Panc1 (cell line): ENCODE measurements at regions not wholly inside any gene's neighbourhood (a gene's known extent, or its start where the extent isn't known, plus 50 kb on each side); places are given as distances from the start of the nearest gene placed in this dataset.

Experiments used
- ATAC-seq: fragments of 200-7000 bp; cut with Tn5 transposase; 2 replicates; pipeline ENCODE4 v1.9.1; 2020; ENCODE audit warnings: mild to moderate bottlenecking, moderate library complexity
- BruUV-seq: library from RNA; stranded (reverse); fragments of 400-500 nt; replicated peaks from 2 replicates; lab custom pipeline; 2021; lab: Mats Ljungman, UMichigan
- CTCF ChIA-PET: fragments of 300-600 bp; sonication (Branson Sonifier 250); formaldehyde crosslinking; loops from one replicate; lab custom pipeline; 2022; ENCODE audit warnings: antibody characterized with exemption; lab: Charles Lee
- POLR2A ChIA-PET: fragments of 300-600 bp; sonication (Branson Sonifier 250); formaldehyde crosslinking; loops from one replicate; lab custom pipeline; 2022; ENCODE audit warnings: antibody characterized with exemption; lab: Charles Lee
- DNase-seq: peaks from one replicate; pipeline ENCODE4 v3.0.0-alpha.2; 2010; ENCODE audit warnings: low read depth, low spot score
- H3K27ac ChIP-seq: 2 replicates; pipeline ENCODE4 v1.5.1; 2011; ENCODE audit warnings: mild to moderate bottlenecking, low read length, inconsistent platforms
- H3K27me3 ChIP-seq: fragments of 200-500 bp; sonication (Bioruptor generic); 2 replicates; pipeline ENCODE4 v1.6.0; 2014; ENCODE audit warnings: low read length, inconsistent platforms; ENCODE audit not compliant: control insufficient read depth, insufficient read depth
- H3K36me3 ChIP-seq: fragments of 200-500 bp; sonication (Bioruptor generic); 2 replicates; pipeline ENCODE4 v1.5.1; 2014; ENCODE audit warnings: inconsistent platforms, mild to moderate bottlenecking, low read length, moderate library complexity; ENCODE audit not compliant: control insufficient read depth, insufficient read depth
- H3K4me1 ChIP-seq: 2 replicates; pipeline ENCODE4 v1.5.1; 2011; ENCODE audit warnings: inconsistent platforms, mild to moderate bottlenecking, low read length, moderate library complexity; ENCODE audit not compliant: control insufficient read depth, insufficient read depth
- H3K4me3 ChIP-seq, 2 experiments: 2 replicates each; pipeline ENCODE4 v1.5.1; 2011 to 2012; ENCODE audit warnings: low read depth in 2 of 2, low read length in 2 of 2, mild to moderate bottlenecking in 2 of 2, inconsistent platforms in 1 of 2, moderate library complexity in 1 of 2
- H3K9me3 ChIP-seq: fragments of 200-500 bp; sonication (Bioruptor generic); 2 replicates; pipeline ENCODE4 v1.5.1; 2014; ENCODE audit warnings: low read depth, mild to moderate bottlenecking, inconsistent platforms, low read length, moderate library complexity; ENCODE audit not compliant: control insufficient read depth, insufficient read depth
- POLR2AphosphoS5 ChIP-seq: IDR thresholded peaks from 2 replicates; pipeline ENCODE4 v1.6.1; 2012; ENCODE audit warnings: mild to moderate bottlenecking, low read depth, low read length, moderate library complexity
- SIN3A ChIP-seq: IDR thresholded peaks from 2 replicates; pipeline ENCODE4 v1.6.1; 2012; ENCODE audit warnings: low read depth, mild to moderate bottlenecking, low read length, moderate library complexity, borderline replicate concordance; ENCODE audit not compliant: insufficient read depth
- TCF7L2 ChIP-seq: IDR thresholded peaks from 2 replicates; pipeline ENCODE4 v1.6.1; 2011; ENCODE audit warnings: mild to moderate bottlenecking, low read depth, low read length, inconsistent platforms
- in situ Hi-C: cut with HindIII; loops from 2 replicates; pipeline ENCODE4 v1.10.0; 2016; ENCODE audit warnings: low sequenced_read_pairs, low pct_unique_long_range_greater_than_20kb
- intact Hi-C: fragments of 100-400 bp; cut with micrococcal nuclease; formaldehyde crosslinking; loops from one replicate; pipeline ENCODE4 v1.10.0; 2022; ENCODE audit not compliant: unreplicated experiment
- TF ChIP-seq, protein P1 (sequence below), 2 experiments: IDR thresholded peaks; 2 replicates each; pipeline ENCODE4 v1.6.1; 2011 to 2012; ENCODE audit warnings: low read depth in 2 of 2, control low read depth in 1 of 2, low read length in 1 of 2, mild to moderate bottlenecking in 1 of 2, moderate library complexity in 1 of 2; ENCODE audit not compliant: insufficient read depth in 1 of 2
- TF ChIP-seq, protein P2 (sequence below): fragments of 450-650 bp; IDR thresholded peaks from 2 replicates; pipeline ENCODE4 v1.5.1; 2017; ENCODE audit warnings: mild to moderate bottlenecking

DNA sequence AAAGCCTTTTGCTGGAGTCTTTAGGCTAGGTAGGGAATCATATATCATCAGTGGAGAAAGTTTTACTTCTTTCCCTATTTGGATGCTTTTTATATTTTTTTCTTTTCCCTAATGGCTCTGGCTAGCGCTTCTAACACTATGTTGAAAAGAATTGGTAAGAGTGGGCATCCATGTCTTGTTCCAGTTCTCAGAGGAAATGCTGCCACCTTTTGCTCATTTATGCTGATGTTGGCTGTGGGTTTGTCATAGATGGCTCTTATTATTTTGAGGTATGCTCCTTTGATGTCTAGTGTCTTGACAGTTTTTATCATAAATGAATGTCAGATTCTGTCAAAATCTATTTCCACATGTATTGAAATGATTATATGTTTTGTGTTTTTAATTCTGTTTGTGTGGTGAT, 1544.1 kb downstream of the REEP3 start:
- in situ Hi-C loops (no loop called here), intact Hi-C loops (no loop called here)
- no peaks in the 10 kb centered on the region for H3K36me3 ChIP-seq
- no peaks in the 10 kb centered on the region for H3K27me3 ChIP-seq
- ATAC-seq (no peak), DNase-seq (no peak)
- H3K4me3 ChIP-seq: no peak overlapping the region
- no peaks in the 10 kb centered on the region for H3K4me1 ChIP-seq
- BruUV-seq: no TSS peak
- POLR2A ChIA-PET: no interaction called here
- TF ChIP-seq, protein P1, sequence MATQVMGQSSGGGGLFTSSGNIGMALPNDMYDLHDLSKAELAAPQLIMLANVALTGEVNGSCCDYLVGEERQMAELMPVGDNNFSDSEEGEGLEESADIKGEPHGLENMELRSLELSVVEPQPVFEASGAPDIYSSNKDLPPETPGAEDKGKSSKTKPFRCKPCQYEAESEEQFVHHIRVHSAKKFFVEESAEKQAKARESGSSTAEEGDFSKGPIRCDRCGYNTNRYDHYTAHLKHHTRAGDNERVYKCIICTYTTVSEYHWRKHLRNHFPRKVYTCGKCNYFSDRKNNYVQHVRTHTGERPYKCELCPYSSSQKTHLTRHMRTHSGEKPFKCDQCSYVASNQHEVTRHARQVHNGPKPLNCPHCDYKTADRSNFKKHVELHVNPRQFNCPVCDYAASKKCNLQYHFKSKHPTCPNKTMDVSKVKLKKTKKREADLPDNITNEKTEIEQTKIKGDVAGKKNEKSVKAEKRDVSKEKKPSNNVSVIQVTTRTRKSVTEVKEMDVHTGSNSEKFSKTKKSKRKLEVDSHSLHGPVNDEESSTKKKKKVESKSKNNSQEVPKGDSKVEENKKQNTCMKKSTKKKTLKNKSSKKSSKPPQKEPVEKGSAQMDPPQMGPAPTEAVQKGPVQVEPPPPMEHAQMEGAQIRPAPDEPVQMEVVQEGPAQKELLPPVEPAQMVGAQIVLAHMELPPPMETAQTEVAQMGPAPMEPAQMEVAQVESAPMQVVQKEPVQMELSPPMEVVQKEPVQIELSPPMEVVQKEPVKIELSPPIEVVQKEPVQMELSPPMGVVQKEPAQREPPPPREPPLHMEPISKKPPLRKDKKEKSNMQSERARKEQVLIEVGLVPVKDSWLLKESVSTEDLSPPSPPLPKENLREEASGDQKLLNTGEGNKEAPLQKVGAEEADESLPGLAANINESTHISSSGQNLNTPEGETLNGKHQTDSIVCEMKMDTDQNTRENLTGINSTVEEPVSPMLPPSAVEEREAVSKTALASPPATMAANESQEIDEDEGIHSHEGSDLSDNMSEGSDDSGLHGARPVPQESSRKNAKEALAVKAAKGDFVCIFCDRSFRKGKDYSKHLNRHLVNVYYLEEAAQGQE (IDR thresholded peaks at IDR 0.05; ENCODE audit: insufficient read depth in 1 of 2, low read depth in 2 of 2, low read length in 1 of 2): no peak
- no peak for TF ChIP-seq POLR2AphosphoS5
- no peak for TF ChIP-seq SIN3A
- no peak for TF ChIP-seq TCF7L2
- TF ChIP-seq, protein P2, sequence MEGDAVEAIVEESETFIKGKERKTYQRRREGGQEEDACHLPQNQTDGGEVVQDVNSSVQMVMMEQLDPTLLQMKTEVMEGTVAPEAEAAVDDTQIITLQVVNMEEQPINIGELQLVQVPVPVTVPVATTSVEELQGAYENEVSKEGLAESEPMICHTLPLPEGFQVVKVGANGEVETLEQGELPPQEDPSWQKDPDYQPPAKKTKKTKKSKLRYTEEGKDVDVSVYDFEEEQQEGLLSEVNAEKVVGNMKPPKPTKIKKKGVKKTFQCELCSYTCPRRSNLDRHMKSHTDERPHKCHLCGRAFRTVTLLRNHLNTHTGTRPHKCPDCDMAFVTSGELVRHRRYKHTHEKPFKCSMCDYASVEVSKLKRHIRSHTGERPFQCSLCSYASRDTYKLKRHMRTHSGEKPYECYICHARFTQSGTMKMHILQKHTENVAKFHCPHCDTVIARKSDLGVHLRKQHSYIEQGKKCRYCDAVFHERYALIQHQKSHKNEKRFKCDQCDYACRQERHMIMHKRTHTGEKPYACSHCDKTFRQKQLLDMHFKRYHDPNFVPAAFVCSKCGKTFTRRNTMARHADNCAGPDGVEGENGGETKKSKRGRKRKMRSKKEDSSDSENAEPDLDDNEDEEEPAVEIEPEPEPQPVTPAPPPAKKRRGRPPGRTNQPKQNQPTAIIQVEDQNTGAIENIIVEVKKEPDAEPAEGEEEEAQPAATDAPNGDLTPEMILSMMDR: no peak
- 0 out of 2 replicates have a peak, but pooled peaks cover 5% of the 10 kb centered on the region for H3K9me3 ChIP-seq
- no peak overlapping the region for H3K27ac ChIP-seq
- CTCF ChIA-PET: interaction anchor here (0.6 kb wide), 1 partner anchor 333 kb away, joined by 7 read pairs; no protein-coding TSS in a partner anchor

DNA sequence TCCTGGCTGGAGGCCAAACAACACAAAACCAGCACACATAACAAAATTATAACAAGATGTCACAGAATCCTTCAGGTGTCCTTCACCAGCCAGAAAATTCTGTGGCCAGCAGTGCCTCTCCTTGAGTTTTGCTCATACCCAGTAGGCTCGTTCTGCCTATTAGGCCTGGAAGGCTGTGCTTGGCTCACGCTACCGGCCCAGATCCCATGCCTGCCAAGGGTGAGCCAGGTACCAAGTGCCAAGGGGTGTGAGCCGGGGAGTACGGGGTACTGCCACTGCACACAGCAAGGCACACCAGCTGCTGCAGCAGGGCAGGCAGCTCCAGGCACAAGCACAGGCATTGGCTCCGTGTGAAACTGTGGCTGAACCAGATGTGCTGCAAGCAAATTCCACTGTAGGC, 1562.0 kb downstream of the REEP3 start:
- ATAC-seq: no peak
- POLR2A ChIA-PET: no interaction called here
- TF ChIP-seq SIN3A: no peak
- TF ChIP-seq POLR2AphosphoS5: no peak
- TF ChIP-seq, protein P2: no peak
- TF ChIP-seq TCF7L2: no peak
- TF ChIP-seq, protein P1 (IDR thresholded peaks at IDR 0.05; ENCODE audit: insufficient read depth in 1 of 2, low read depth in 2 of 2, low read length in 1 of 2): no peak
- no peak overlapping the region for H3K27ac ChIP-seq
- CTCF ChIA-PET: no interaction called here
- in situ Hi-C loops (no loop called here), intact Hi-C loops (no loop called here)
- no peak for DNase-seq
- H3K9me3 ChIP-seq: peaks cover 6% of the 10 kb centered on the region; the same call in 1 of the 2 replicates
- no peak overlapping the region for H3K4me3 ChIP-seq
- no TSS peak for BruUV-seq
- H3K36me3 ChIP-seq: no peaks in the 10 kb centered on the region; the same call in 1 of the 2 replicates
- no peaks in the 10 kb centered on the region for H3K4me1 ChIP-seq
- H3K27me3 ChIP-seq: no peaks in the 10 kb centered on the region
